HG03039 (cell line): ENCODE measurements at regions not wholly inside any gene's neighbourhood (a gene's known extent, or its start where the extent isn't known, plus 50 kb on each side); places are given as distances from the start of the nearest gene placed in this dataset.
"Not testable (repeated sequence)": the region's sequence is repeated elsewhere in the genome, so short reads cannot be mapped to it uniquely, and the experiment has no call there.

Experiments
- ATAC-seq: cut with Tn5 transposase; IDR thresholded peaks from one replicate; pipeline ENCODE4 v1.9.1; 2021; ENCODE audit warnings: mild to moderate bottlenecking, moderate library complexity; ENCODE audit not compliant: unreplicated experiment

- not testable (repeated sequence) for ATAC-seq
Observed at GRCh38 chr3:139232341-139232740, 111.5 kb upstream of the MRPS22 start.

DNA sequence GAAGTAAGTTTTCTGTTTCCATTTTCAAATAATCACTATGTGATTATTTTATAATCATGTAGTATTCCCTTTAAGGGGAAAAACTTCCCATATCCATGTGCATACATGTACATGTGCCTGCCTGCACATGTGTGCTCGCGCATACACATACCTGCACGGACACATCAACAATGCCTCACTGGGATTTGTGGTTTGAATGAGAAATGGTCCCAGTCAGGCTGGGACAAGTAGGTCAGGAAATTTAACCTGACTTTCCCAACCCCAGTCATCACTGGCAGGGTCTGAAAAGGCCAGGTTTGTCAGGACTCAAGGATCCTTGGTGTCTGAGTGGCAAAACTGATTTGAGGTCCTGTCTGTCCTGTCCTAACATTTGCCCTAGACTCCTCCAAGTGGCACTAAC is 109.3 kb upstream of the MRPS22 start:
- ATAC-seq, result no peak

GRCh38 chr3:139235192-139235591 is 108.6 kb upstream of the MRPS22 start:
- ATAC-seq, result no peak

DNA sequence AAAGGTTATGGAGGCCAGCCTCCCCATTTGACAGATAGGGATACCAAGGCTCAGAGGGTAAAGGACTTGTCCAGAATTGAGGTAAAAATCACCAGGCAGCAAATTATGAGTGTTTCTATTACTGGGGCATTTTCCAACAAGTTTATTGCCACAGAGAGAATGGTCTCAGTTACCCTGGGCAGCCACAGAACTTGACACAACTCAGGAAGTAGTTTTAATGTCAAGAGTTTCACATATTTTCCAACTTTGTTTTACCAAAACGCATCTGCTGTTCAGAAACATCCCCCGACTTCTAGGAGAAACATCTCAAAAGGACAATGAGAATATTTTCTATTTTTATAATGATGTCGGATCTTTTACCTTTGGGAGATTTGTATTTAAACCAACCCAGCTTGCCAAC is 107.5 kb upstream of the MRPS22 start:
- ATAC-seq, result no peak

DNA sequence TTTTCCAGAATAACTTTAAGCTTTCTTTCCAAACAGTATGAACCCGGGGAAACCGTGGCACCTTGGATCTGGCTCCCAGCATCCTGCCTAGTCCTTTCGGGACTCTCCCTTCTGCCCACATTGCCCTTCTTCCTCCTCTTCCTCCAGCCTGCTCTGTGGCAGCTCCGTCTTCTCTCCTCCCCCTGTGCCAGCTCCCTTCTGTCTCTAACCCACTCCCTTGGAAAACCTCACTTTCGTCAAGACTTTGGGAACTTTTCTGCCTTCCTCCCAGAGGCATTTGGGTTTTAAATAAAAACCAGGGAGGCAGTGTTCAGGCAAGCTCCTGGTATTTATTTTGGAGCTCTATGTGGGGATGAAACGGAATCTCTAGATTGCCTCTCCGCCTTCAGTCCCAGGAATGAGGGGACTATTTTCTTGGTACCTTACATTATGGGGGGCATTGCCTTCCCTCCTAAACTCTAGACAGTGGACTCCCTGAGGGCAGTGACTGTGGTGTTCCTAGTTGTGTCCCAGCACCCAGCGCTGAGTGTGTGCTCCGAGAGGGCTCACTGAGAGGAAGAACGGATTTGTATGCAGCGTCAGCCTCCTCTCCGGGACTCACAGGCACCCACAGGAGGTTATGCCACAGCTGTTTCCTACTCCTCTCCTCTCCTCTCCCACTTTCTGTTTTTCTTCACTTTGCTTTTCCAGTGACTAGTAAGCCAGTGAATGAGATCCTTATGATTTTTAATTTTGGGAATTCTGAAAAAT is 105.4 kb upstream of the MRPS22 start:
- no peak for ATAC-seq

GRCh38 chr3:139239550-139239949 is 104.3 kb upstream of the MRPS22 start:
- no peak for ATAC-seq

DNA sequence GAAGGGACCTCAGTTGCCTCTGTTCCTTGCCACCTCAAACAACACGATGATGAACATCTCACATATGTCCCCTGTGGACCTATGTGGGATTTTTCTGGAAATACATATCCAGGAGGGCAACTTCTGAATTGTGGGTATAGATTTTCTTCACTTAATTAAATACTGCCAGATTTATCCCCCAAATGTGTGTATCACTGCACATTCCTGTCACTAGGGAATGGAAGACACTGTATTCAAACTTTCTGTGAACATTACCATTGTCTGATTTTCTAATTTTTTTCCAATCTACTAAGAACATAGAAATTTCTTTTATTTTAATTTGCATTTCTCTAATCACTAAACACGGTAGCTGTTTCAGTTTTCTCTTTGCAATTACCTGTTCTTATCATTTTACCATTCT is 102.0 kb upstream of the MRPS22 start:
- ATAC-seq, result no peak

GRCh38 chr3:139243710-139244109 is 100.1 kb upstream of the MRPS22 start:
- ATAC-seq, result no peak

DNA sequence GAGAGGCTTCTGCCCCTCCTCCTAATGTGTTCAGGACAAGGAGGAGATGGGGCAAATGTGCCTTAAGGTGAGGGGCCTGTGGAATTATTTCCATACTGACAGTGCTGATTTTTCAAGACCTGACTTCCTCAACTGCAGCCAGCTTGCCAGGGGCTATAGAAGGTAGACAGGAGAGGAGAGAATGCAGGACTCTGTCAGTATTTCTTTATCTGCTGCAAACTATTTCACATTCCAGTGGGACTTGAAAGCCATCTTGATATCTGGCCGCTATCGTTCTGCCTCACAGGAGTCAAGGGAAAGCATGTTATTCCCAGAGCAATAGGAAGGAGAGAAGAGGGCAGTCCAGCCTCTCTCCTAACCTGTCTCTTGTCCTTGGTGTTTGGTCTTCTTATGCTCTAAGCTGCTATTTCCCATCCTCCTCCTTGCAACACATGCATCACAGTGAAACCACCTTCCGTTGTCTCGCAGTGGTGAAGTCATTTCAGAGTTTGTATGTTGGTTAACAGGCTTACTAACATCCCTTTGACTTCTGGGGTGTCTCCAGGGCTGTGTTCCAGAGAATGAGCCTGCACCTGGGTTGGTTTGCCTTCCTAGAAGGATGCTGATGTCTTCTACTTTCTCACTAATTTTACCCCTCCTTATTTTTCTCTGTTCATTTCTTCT is 95.1 kb upstream of the MRPS22 start:
- no peak for ATAC-seq

DNA sequence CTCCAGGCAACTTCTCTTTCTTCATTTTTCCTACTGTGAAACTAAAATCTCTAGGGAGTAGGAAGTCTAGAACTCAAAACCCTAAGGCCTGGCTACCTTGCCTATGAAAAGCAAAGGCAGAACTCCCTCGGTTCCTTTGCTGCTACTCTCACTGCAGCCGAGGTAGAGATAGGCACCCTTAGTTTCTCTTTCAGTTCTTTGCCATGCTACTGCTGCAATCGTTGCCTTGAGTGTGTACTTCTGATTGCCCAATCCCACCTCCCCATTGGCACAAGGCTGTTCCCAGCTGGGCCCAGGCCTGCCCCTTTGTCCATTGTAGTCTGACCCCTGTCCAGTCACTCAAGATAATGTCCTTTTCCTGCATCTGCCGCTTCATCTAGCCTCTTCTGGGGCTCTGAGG is 92.3 kb upstream of the MRPS22 start:
- ATAC-seq, result no peak

GRCh38 chr3:139252719-139253118 is 91.1 kb upstream of the MRPS22 start:
- ATAC-seq, result no peak

DNA sequence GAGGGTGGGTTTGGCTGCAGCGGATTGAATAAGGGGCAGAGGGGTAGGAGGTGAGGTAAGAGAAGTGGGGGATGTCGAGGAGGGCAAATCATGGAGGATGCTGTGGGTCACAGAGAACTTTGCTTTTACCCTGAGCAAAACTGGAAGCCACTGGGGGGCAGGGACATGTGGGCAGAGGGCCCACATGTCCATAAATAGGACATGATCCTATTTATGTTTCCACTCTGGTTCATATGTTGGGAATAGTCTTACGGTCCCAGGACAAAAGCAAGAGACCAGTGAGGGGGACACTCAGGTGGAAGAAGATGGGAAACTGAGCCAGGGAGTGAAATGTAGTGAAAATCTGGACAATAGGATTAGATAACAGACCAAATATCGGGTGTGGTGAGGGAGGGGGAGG is 85.5 kb upstream of the MRPS22 start:
- ATAC-seq, result no peak

DNA sequence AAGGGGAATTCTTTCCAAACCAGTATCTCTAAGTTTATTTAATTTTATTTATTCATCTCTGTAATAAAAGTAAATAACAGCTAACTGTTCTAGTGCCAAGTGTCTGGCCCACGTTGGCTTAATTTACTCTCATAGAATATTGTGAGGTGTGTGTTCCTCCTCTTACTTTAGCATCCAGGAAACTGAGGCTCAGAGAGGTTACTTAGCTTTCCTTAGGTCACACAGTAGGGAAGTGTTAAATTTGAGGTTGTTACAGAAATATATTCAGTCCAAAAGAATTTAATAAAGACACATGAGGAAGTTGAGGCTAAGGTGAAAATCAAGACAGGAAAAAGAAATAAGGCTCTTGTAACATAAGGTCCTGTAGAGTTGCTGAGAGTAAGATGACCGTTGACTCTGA is 84.4 kb upstream of the MRPS22 start:
- ATAC-seq, result no peak

- no peak for ATAC-seq
Observed at GRCh38 chr3:139260041-139260486, 83.8 kb upstream of the MRPS22 start.

- no peak for ATAC-seq
Observed at GRCh38 chr3:139260793-139261736, 82.8 kb upstream of the MRPS22 start.

- no peak for ATAC-seq
Observed at GRCh38 chr3:139261754-139262586, 81.8 kb upstream of the MRPS22 start.

GRCh38 chr3:139263798-139264197 is 80.0 kb upstream of the MRPS22 start:
- ATAC-seq, result no peak

- ATAC-seq, result no peak
Observed at GRCh38 chr3:139264375-139264774, 79.4 kb upstream of the MRPS22 start.

- no peak for ATAC-seq
Observed at GRCh38 chr3:139265131-139266016, 78.4 kb upstream of the MRPS22 start.
